ENCODE measurements at regions not wholly inside any gene's neighbourhood (a gene's known extent, or its start where the extent isn't known, plus 50 kb on each side); places are given as distances from the start of the nearest gene placed in this dataset.
"Not testable (repeated sequence)": the region's sequence is repeated elsewhere in the genome, so short reads cannot be mapped to it uniquely, and the experiment has no call there.

- POLR2A ChIA-PET: no interaction called here
- DNase-seq (ENCODE audit: low read depth in 1 of 2, low spot score in 1 of 2) (no peak), ATAC-seq (no peak), FAIRE-seq (no peak)
- Histone ChIP-seq H3K4me1 (no peaks in the 10 kb centered on the region), H3K4me3 (no peak overlapping the region), H3K27ac (no peak overlapping the region), H3K4me2 (no peak overlapping the region), H3K9me3 (no peaks in the 10 kb centered on the region)
- WGBS (ENCODE audit: missing lambda C conversion rate): 2% methylated on average over 1 of the region's 1 CpG
- no peak for TF ChIP-seq ZNF302 (CRISPR knock-in tag; IDR thresholded peaks at IDR 0.05)
- TF ChIP-seq, protein P1, sequence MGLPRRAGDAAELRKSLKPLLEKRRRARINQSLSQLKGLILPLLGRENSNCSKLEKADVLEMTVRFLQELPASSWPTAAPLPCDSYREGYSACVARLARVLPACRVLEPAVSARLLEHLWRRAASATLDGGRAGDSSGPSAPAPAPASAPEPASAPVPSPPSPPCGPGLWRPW (IDR thresholded peaks at IDR 0.05): no peak
- CTCF ChIA-PET: no interaction called here
Observed at GRCh38 chr14:29982171-29982570, 54.5 kb upstream of the PRKD1 start.

- CTCF ChIA-PET: no interaction called here
Observed at GRCh38 chr14:29982993-29983392, 55.3 kb upstream of the PRKD1 start.

DNA sequence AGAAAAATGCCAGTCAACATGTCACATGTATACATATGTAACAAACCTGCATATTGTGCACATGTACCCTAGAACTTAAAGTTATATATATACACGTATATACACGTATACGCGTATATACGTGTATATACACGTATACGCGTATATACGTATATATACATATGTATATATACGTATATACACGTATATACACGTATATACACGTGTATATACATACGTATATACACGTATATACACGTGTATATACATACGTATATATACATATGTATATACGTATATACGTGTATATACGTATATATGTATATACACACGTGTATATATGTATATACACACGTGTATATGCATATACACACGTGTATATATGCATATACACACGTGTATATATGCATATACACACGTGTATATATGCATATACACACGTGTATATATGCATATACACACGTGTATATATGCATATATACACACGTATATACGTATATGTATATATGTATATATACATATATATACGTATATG lies 62.8 kb upstream of the PRKD1 start:
- DNase-seq (ENCODE audit: low read depth in 1 of 2, low spot score in 1 of 2); CTCF ChIA-PET; ATAC-seq; H3K4me3 ChIP-seq; FAIRE-seq; H3K27ac ChIP-seq; H3K4me1 ChIP-seq; POLR2A ChIA-PET; H3K4me2 ChIP-seq; H3K9me3 ChIP-seq: not testable (repeated sequence)
- WGBS (ENCODE audit: missing lambda C conversion rate): 54% methylated on average over 30 of the region's 30 CpGs

More at GRCh38 chr14:29982993-29983392, 55.3 kb upstream of the PRKD1 start:
- DNase-seq (ENCODE audit: low read depth in 1 of 2, low spot score in 1 of 2) (no peak), ATAC-seq (no peak), FAIRE-seq (no peak)
- WGBS (ENCODE audit: missing lambda C conversion rate): 18% methylated on average over 1 of the region's 1 CpG
- Histone ChIP-seq H3K4me2 (no peak overlapping the region), H3K27ac (no peak overlapping the region), H3K4me1 (no peaks in the 10 kb centered on the region), H3K4me3 (no peak overlapping the region), H3K9me3 (no peaks in the 10 kb centered on the region)
- POLR2A ChIA-PET: no interaction called here
- TF ChIP-seq ZC3H11A (IDR thresholded peaks at IDR 0.05) (no peak), MAFK (IDR thresholded peaks at IDR 0.05; ENCODE audit: partially characterized antibody) (peak; percentile 39)

- DNase-seq (ENCODE audit: low read depth in 1 of 2, low spot score in 1 of 2): no peak
- Histone ChIP-seq H3K9me3 (no peaks in the 10 kb centered on the region), H3K27ac (no peak overlapping the region), H3K4me2 (no peak overlapping the region), H3K4me3 (no peak overlapping the region), H3K4me1 (no peaks in the 10 kb centered on the region)
- ChIA-PET CTCF (interaction anchor here (0.6 kb wide), 1 partner anchor 21 kb away, joined by 4 read pairs; no protein-coding TSS in a partner anchor), POLR2A (no interaction called here)
- WGBS (ENCODE audit: missing lambda C conversion rate): 48% methylated on average over 2 of the region's 2 CpGs
- ATAC-seq: no peak
- no peak for TF ChIP-seq HEYL (CRISPR knock-in tag; IDR thresholded peaks at IDR 0.05)
- peak; percentile 53 for TF ChIP-seq MAFK (IDR thresholded peaks at IDR 0.05; ENCODE audit: partially characterized antibody)
- no peak for FAIRE-seq
Observed at GRCh38 chr14:29990993-29991392, 63.3 kb upstream of the PRKD1 start.

DNA sequence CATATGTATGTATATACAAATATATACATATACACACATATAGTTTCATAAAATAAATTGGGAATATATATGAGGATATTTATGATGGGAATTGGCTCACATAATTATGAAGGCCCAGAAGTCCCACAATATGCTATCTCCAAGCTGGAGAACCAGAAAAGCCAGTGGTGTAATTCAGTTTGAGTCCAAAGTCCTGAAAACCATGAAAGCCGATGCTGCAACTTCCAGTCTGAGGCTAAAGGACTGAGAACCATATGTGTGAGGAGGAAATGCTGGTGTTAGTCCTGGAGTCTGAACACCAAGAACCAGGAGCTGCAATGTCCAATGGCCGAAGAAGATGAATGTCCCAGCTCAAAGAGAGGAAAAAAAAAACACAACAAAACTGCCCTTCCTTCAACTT lies 65.5 kb upstream of the PRKD1 start:
- no peak overlapping the region for H3K4me3 ChIP-seq
- 32% methylated on average over 2 of the region's 2 CpGs for WGBS (ENCODE audit: missing lambda C conversion rate)
- no peaks in the 10 kb centered on the region for H3K4me1 ChIP-seq
- TF ChIP-seq EHMT2 (IDR thresholded peaks at IDR 0.05; ENCODE audit: low read depth) (no peak), MAZ (IDR thresholded peaks at IDR 0.05; ENCODE audit: borderline replicate concordance, low read depth, low read length) (no peak), CHD4 (IDR thresholded peaks at IDR 0.05; ENCODE audit: borderline replicate concordance) (no peak), RNF2 (IDR thresholded peaks at IDR 0.05; ENCODE audit: borderline replicate concordance, low read depth) (no peak), POLR2AphosphoS2 (conservative IDR thresholded peaks at IDR 0.05; ENCODE audit: low read length) (no peak), CTCF (IDR thresholded peaks at IDR 0.05) (no peak), JUNB (IDR thresholded peaks at IDR 0.05) (no peak), FOSB (CRISPR knock-in tag; IDR thresholded peaks at IDR 0.05) (no peak), MAFK (IDR thresholded peaks at IDR 0.05; ENCODE audit: partially characterized antibody) (no peak)
- TF ChIP-seq, protein P2, sequence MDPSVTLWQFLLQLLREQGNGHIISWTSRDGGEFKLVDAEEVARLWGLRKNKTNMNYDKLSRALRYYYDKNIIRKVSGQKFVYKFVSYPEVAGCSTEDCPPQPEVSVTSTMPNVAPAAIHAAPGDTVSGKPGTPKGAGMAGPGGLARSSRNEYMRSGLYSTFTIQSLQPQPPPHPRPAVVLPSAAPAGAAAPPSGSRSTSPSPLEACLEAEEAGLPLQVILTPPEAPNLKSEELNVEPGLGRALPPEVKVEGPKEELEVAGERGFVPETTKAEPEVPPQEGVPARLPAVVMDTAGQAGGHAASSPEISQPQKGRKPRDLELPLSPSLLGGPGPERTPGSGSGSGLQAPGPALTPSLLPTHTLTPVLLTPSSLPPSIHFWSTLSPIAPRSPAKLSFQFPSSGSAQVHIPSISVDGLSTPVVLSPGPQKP (IDR thresholded peaks at IDR 0.05; ENCODE audit: low read depth, low read length): no peak
- TF ChIP-seq, protein P3, sequence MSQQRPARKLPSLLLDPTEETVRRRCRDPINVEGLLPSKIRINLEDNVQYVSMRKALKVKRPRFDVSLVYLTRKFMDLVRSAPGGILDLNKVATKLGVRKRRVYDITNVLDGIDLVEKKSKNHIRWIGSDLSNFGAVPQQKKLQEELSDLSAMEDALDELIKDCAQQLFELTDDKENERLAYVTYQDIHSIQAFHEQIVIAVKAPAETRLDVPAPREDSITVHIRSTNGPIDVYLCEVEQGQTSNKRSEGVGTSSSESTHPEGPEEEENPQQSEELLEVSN (IDR thresholded peaks at IDR 0.05; ENCODE audit: borderline replicate concordance, low read depth): no peak
- TF ChIP-seq, protein P4, sequence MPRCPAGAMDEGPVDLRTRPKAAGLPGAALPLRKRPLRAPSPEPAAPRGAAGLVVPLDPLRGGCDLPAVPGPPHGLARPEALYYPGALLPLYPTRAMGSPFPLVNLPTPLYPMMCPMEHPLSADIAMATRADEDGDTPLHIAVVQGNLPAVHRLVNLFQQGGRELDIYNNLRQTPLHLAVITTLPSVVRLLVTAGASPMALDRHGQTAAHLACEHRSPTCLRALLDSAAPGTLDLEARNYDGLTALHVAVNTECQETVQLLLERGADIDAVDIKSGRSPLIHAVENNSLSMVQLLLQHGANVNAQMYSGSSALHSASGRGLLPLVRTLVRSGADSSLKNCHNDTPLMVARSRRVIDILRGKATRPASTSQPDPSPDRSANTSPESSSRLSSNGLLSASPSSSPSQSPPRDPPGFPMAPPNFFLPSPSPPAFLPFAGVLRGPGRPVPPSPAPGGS (IDR thresholded peaks at IDR 0.05): no peak
- no peak overlapping the region for H3K4me2 ChIP-seq
- FAIRE-seq: no peak
- ChIA-PET POLR2A (no interaction called here), CTCF (interaction anchor here (0.9 kb wide), 1 partner anchor 11 kb away, joined by 3 read pairs; no protein-coding TSS in a partner anchor)
- H3K27ac ChIP-seq: no peak overlapping the region
- no peak for DNase-seq (ENCODE audit: low read depth in 1 of 2, low spot score in 1 of 2)
- H3K9me3 ChIP-seq: no peaks in the 10 kb centered on the region
- ATAC-seq: no peak
